Neuronal stem cell (in vitro differentiated cells): ENCODE measurements at regions not wholly inside any gene's neighbourhood (a gene's known extent, or its start where the extent isn't known, plus 50 kb on each side); places are given as distances from the start of the nearest gene placed in this dataset.

ENCODE experiments used
- DNase-seq: peaks from one replicate; pipeline ENCODE4 v3.0.0-alpha.2; 2013; ENCODE audit warnings: low spot score
- H2AFZ ChIP-seq: one replicate; pipeline ENCODE4 v1.6.1; 2013; ENCODE audit warnings: mild to moderate bottlenecking, low read length, inconsistent platforms
- H2AK5ac ChIP-seq: 2 replicates; pipeline ENCODE4 v1.6.1; 2013; ENCODE audit warnings: low read depth, mild to moderate bottlenecking, inconsistent platforms, low read length, moderate library complexity, mixed read lengths
- H2BK120ac ChIP-seq: 2 replicates; pipeline ENCODE4 v1.6.1; 2013; ENCODE audit warnings: low read depth, mild to moderate bottlenecking, inconsistent platforms, low read length, moderate library complexity, mixed read lengths
- H2BK12ac ChIP-seq: one replicate; pipeline ENCODE4 v1.6.1; 2013; ENCODE audit warnings: low read length, inconsistent platforms
- H2BK15ac ChIP-seq: 2 replicates; pipeline ENCODE4 v1.6.1; 2013; ENCODE audit warnings: mild to moderate bottlenecking, low read length, inconsistent platforms, mixed read lengths
- H2BK5ac ChIP-seq: one replicate; pipeline ENCODE4 v1.6.1; 2013; ENCODE audit warnings: inconsistent platforms, mild to moderate bottlenecking, low read length, moderate library complexity
- H3K14ac ChIP-seq: one replicate; pipeline ENCODE4 v1.6.1; 2013; ENCODE audit warnings: low read length, inconsistent platforms
- H3K18ac ChIP-seq: 2 replicates; pipeline ENCODE4 v1.6.1; 2013; ENCODE audit warnings: low read length, inconsistent platforms
- H3K23ac ChIP-seq: 2 replicates; pipeline ENCODE4 v1.6.1; 2013; ENCODE audit warnings: low read depth, mild to moderate bottlenecking, mixed read lengths, low read length, inconsistent platforms; ENCODE audit not compliant: poor library complexity
- H3K27ac ChIP-seq: replicated peaks from 3 replicates; pipeline ENCODE4 v1.5.1; 2013; ENCODE audit warnings: low read length, inconsistent platforms
- H3K27me3 ChIP-seq, 3 experiments: 2 replicates each; pipeline ENCODE4 v1.6.1; 2013; ENCODE audit warnings: low read length in 3 of 3, mild to moderate bottlenecking in 2 of 3, inconsistent platforms in 1 of 3, low read depth in 1 of 3, mixed read lengths in 1 of 3, moderate library complexity in 1 of 3; ENCODE audit not compliant: control insufficient read depth in 3 of 3, insufficient read depth in 3 of 3
- H3K36me3 ChIP-seq, 2 donors: replicated peaks in 1 of 2; 2 replicates each; pipeline ENCODE4 v1.6.1; 2013; ENCODE audit warnings: low read length in 2 of 2; ENCODE audit not compliant: control insufficient read depth in 2 of 2, insufficient read depth in 2 of 2
- H3K4ac ChIP-seq: 2 replicates; pipeline ENCODE4 v1.6.1; 2013; ENCODE audit warnings: inconsistent platforms, mild to moderate bottlenecking, low read length, moderate library complexity
- H3K4me1 ChIP-seq, 2 donors: 1 replicate in 1 of 2; 2 replicates in 1 of 2; pipeline ENCODE4 v1.6.1; 2013; ENCODE audit warnings: low read length in 2 of 2, low read depth in 1 of 2; ENCODE audit not compliant: control insufficient read depth in 2 of 2, insufficient read depth in 1 of 2
- H3K4me2 ChIP-seq: one replicate; pipeline ENCODE4 v1.6.1; 2013; ENCODE audit warnings: mild to moderate bottlenecking, low read length, inconsistent platforms; ENCODE audit not compliant: insufficient read depth, poor library complexity, severe bottlenecking
- H3K4me3 ChIP-seq, 2 donors: 2 replicates each; pipeline ENCODE4 v1.5.1; 2013; ENCODE audit warnings: low read length in 2 of 2, mild to moderate bottlenecking in 2 of 2, inconsistent platforms in 1 of 2, moderate library complexity in 1 of 2
- H3K79me1 ChIP-seq: one replicate; pipeline ENCODE4 v1.6.1; 2013; ENCODE audit warnings: low read depth, mild to moderate bottlenecking, inconsistent platforms, low read length, moderate library complexity
- H3K9ac ChIP-seq: one replicate; pipeline ENCODE4 v1.6.1; 2013; ENCODE audit warnings: mild to moderate bottlenecking, low read depth, low read length, inconsistent platforms; ENCODE audit not compliant: poor library complexity
- H3K9me3 ChIP-seq, 2 donors: replicated peaks in 1 of 2; 2 replicates each; pipeline versions ENCODE3 to v1.6.1; 2013; ENCODE audit warnings: low read length in 2 of 2, mild to moderate bottlenecking in 2 of 2, inconsistent platforms in 1 of 2, low read depth in 1 of 2, mixed read lengths in 1 of 2, moderate library complexity in 1 of 2; ENCODE audit not compliant: control insufficient read depth in 2 of 2, insufficient read depth in 1 of 2
- H4K8ac ChIP-seq: one replicate; pipeline ENCODE4 v1.6.1; 2013; ENCODE audit warnings: low read depth, mild to moderate bottlenecking, inconsistent platforms, low read length, moderate library complexity
- H4K91ac ChIP-seq: one replicate; pipeline ENCODE4 v1.6.1; 2013; ENCODE audit warnings: low read length, low read depth, mild to moderate bottlenecking, inconsistent platforms; ENCODE audit not compliant: poor library complexity
- WGBS, 2 donors: extraction: QIAGEN DNeasy Blood & Tissue Kit; methylation state at CpG; one replicate each; pipeline ENCODE4 v1.1.7; 2013; ENCODE audit warnings: missing lambda C conversion rate in 2 of 2, mixed read lengths in 1 of 2; ENCODE audit not compliant: insufficient read length in 2 of 2, insufficient replicate concordance in 1 of 2; ENCODE audit errors: extremely low coverage in 2 of 2; 5-methylcytosine and 5-hydroxymethylcytosine counted together

GRCh38 chr18:33898427-33898826, 320.4 kb downstream of the ASXL3 start:
- H2BK120ac ChIP-seq: no peak overlapping the region
- no peak overlapping the region for H2AFZ ChIP-seq
- no peak overlapping the region for H3K27ac ChIP-seq
- H3K4me1 ChIP-seq: no peaks in the 10 kb centered on the region
- no peak overlapping the region for H2AK5ac ChIP-seq
- H4K91ac ChIP-seq: no peak overlapping the region
- no peak overlapping the region for H4K8ac ChIP-seq
- no CpG with 5 or more reads among the region's 2 CpGs for WGBS, 2 donors
- no peak for DNase-seq
- H3K4ac ChIP-seq: no peak overlapping the region
- H3K36me3 ChIP-seq: no peaks in the 10 kb centered on the region
- no peak overlapping the region for H2BK15ac ChIP-seq
- H3K18ac ChIP-seq: no peak overlapping the region
- H3K9ac ChIP-seq: no peak overlapping the region
- H2BK12ac ChIP-seq: no peak overlapping the region
- no peak overlapping the region for H3K4me2 ChIP-seq
- H2BK5ac ChIP-seq: no peak overlapping the region
- H3K79me1 ChIP-seq: no peaks in the 10 kb centered on the region
- H3K14ac ChIP-seq: no peak overlapping the region
- H3K23ac ChIP-seq: no peak overlapping the region
- no peaks in the 10 kb centered on the region for H3K27me3 ChIP-seq
- H3K9me3 ChIP-seq: peaks cover 0 to 15% of the 10 kb centered on the region in 2 donors
- no peak overlapping the region for H3K4me3 ChIP-seq

GRCh38 chr18:33878213-33878612, 300.2 kb downstream of the ASXL3 start:
- Histone ChIP-seq H3K79me1 (no peaks in the 10 kb centered on the region), H3K14ac (no peak overlapping the region), H2AK5ac (no peak overlapping the region), H4K8ac (no peak overlapping the region), H3K9ac (no peak overlapping the region), H2BK120ac (no peak overlapping the region), H3K4me1 (peaks cover 0 to 3% of the 10 kb centered on the region in 2 donors), H3K4me2 (no peak overlapping the region), H3K27ac (no peak overlapping the region), H3K18ac (no peak overlapping the region), H2BK12ac (no peak overlapping the region), H2BK5ac (no peak overlapping the region), H3K36me3 (no peaks in the 10 kb centered on the region), H2BK15ac (no peak overlapping the region), H2AFZ (no peak overlapping the region), H3K4me3 (no peak overlapping the region), H3K4ac (no peak overlapping the region), H3K27me3 (no peaks in the 10 kb centered on the region), H4K91ac (no peak overlapping the region), H3K9me3 (peaks cover 0 to 1% of the 10 kb centered on the region in 2 donors), H3K23ac (no peak overlapping the region)
- no CpG with 5 or more reads among the region's 1 CpG for WGBS, 2 donors
- DNase-seq: no peak

GRCh38 chr18:33875029-33875565, 297.1 kb downstream of the ASXL3 start:
- H2BK12ac ChIP-seq: no peak overlapping the region
- H3K4me1 ChIP-seq: peaks cover 0 to 3% of the 10 kb centered on the region in 2 donors
- no peak overlapping the region for H2BK5ac ChIP-seq
- no peak overlapping the region for H3K23ac ChIP-seq
- no peak overlapping the region for H2BK15ac ChIP-seq
- no peaks in the 10 kb centered on the region for H3K27me3 ChIP-seq
- no peak overlapping the region for H3K4me2 ChIP-seq
- no peak for DNase-seq
- no peak overlapping the region for H4K8ac ChIP-seq
- no peaks in the 10 kb centered on the region for H3K9me3 ChIP-seq
- H3K27ac ChIP-seq: no peak overlapping the region
- WGBS, 2 donors: no CpG with 5 or more reads among the region's 2 CpGs
- no peaks in the 10 kb centered on the region for H3K36me3 ChIP-seq
- no peak overlapping the region for H3K4me3 ChIP-seq
- no peak overlapping the region for H2AFZ ChIP-seq
- H3K79me1 ChIP-seq: no peaks in the 10 kb centered on the region
- no peak overlapping the region for H3K14ac ChIP-seq
- no peak overlapping the region for H2BK120ac ChIP-seq
- no peak overlapping the region for H3K18ac ChIP-seq
- no peak overlapping the region for H3K4ac ChIP-seq
- H4K91ac ChIP-seq: no peak overlapping the region
- H3K9ac ChIP-seq: no peak overlapping the region
- H2AK5ac ChIP-seq: no peak overlapping the region

- H3K79me1 ChIP-seq: no peaks in the 10 kb centered on the region
- H3K27me3 ChIP-seq: no peaks in the 10 kb centered on the region
- H3K4ac ChIP-seq: no peak overlapping the region
- H4K91ac ChIP-seq: no peak overlapping the region
- H2AFZ ChIP-seq: no peak overlapping the region
- WGBS, 2 donors: no CpG with 5 or more reads among the region's 3 CpGs
- peaks cover 0 to 3% of the 10 kb centered on the region in 2 donors for H3K4me1 ChIP-seq
- no peak overlapping the region for H2BK5ac ChIP-seq
- H3K36me3 ChIP-seq: no peaks in the 10 kb centered on the region
- H2BK15ac ChIP-seq: no peak overlapping the region
- H3K14ac ChIP-seq: no peak overlapping the region
- no peak overlapping the region for H3K23ac ChIP-seq
- H3K18ac ChIP-seq: no peak overlapping the region
- H3K9ac ChIP-seq: no peak overlapping the region
- no peak overlapping the region for H4K8ac ChIP-seq
- no peaks in the 10 kb centered on the region for H3K9me3 ChIP-seq
- no peak overlapping the region for H2AK5ac ChIP-seq
- no peak overlapping the region for H3K4me3 ChIP-seq
- H3K27ac ChIP-seq: no peak overlapping the region
- H2BK12ac ChIP-seq: no peak overlapping the region
- H3K4me2 ChIP-seq: no peak overlapping the region
- no peak for DNase-seq
- no peak overlapping the region for H2BK120ac ChIP-seq
Measured at GRCh38 chr18:33873112-33873511, 295.1 kb downstream of the ASXL3 start.
